ENCODE measurements at regions not wholly inside any gene's neighbourhood (a gene's known extent, or its start where the extent isn't known, plus 50 kb on each side); places are given as distances from the start of the nearest gene placed in this dataset.

GRCh38 chr2:71749671-71750101 lies 296.3 kb downstream of the DYSF start:
- no peak for TF ChIP-seq SMC3 (IDR thresholded peaks at IDR 0.05; ENCODE audit: low read length)
- TF ChIP-seq ZFYVE20 (CRISPR knock-in tag; IDR thresholded peaks at IDR 0.05; ENCODE audit: borderline replicate concordance, low read depth), result no peak
- TF ChIP-seq HNF1A (IDR thresholded peaks at IDR 0.05; ENCODE audit: low read depth), result no peak
- TF ChIP-seq HNF1A (CRISPR knock-in tag; IDR thresholded peaks at IDR 0.05; ENCODE audit: borderline replicate concordance), result no peak
- no peak for TF ChIP-seq ZZZ3 (CRISPR knock-in tag; IDR thresholded peaks at IDR 0.05; ENCODE audit: borderline replicate concordance)
- no peak for TF ChIP-seq PHF5A (CRISPR knock-in tag; IDR thresholded peaks at IDR 0.05; ENCODE audit: low read depth, unreplicated experiment)
- no peak for TF ChIP-seq ZNF572 (CRISPR knock-in tag; IDR thresholded peaks at IDR 0.05)

Measured in HepG2 (cell line).